HL-60 (cell line): ENCODE measurements at regions not wholly inside any gene's neighbourhood (a gene's known extent, or its start where the extent isn't known, plus 50 kb on each side); places are given as distances from the start of the nearest gene placed in this dataset.

Source experiments
- DNase-seq, 2 experiments: peaks; one replicate each; pipeline ENCODE4 v3.0.0-alpha.2; 2010 to 2020; ENCODE audit warnings: low read depth in 1 of 2, low spot score in 1 of 2
- H3K27ac ChIP-seq: fragments of 250-450 bp; sonication (Bioruptor Pico); replicated peaks from 2 replicates; pipeline ENCODE4 v1.5.1; 2020; ENCODE audit warnings: mild to moderate bottlenecking, moderate library complexity
- H3K27me3 ChIP-seq: fragments of 250-450 bp; sonication (Bioruptor Pico); 2 replicates; pipeline ENCODE4 v1.5.1; 2021; ENCODE audit warnings: mild to moderate bottlenecking, moderate library complexity; ENCODE audit not compliant: insufficient read depth, poor library complexity, severe bottlenecking
- H3K4me3 ChIP-seq: replicated peaks from 2 replicates; pipeline ENCODE4 v1.5.1; 2011; ENCODE audit warnings: mild to moderate bottlenecking, control low read depth, low read length; ENCODE audit not compliant: insufficient read depth
- CTCF ChIP-seq: IDR thresholded peaks from one replicate; pipeline ENCODE4 v1.5.1; 2011; ENCODE audit warnings: low read length, control low read depth, inconsistent platforms; ENCODE audit not compliant: insufficient read depth
- GABPA ChIP-seq: IDR thresholded peaks from 2 replicates; pipeline ENCODE4 v1.6.1; 2012; ENCODE audit warnings: low read depth
- POLR2AphosphoS5 ChIP-seq: IDR thresholded peaks from 2 replicates; pipeline ENCODE4 v1.6.1; 2012; ENCODE audit warnings: low read depth
- SPI1 ChIP-seq: IDR thresholded peaks from 2 replicates; pipeline ENCODE4 v1.6.1; 2012; ENCODE audit warnings: low read depth, mild to moderate bottlenecking, borderline replicate concordance
- TF ChIP-seq, protein P1 (sequence below): IDR thresholded peaks from 2 replicates; pipeline ENCODE4 v1.6.1; 2012; ENCODE audit warnings: low read depth; ENCODE audit not compliant: insufficient replicate concordance

- Histone ChIP-seq H3K27ac (no peak overlapping the region), H3K4me3 (no peak overlapping the region), H3K27me3 (no peaks in the 10 kb centered on the region)
- TF ChIP-seq, protein P1, sequence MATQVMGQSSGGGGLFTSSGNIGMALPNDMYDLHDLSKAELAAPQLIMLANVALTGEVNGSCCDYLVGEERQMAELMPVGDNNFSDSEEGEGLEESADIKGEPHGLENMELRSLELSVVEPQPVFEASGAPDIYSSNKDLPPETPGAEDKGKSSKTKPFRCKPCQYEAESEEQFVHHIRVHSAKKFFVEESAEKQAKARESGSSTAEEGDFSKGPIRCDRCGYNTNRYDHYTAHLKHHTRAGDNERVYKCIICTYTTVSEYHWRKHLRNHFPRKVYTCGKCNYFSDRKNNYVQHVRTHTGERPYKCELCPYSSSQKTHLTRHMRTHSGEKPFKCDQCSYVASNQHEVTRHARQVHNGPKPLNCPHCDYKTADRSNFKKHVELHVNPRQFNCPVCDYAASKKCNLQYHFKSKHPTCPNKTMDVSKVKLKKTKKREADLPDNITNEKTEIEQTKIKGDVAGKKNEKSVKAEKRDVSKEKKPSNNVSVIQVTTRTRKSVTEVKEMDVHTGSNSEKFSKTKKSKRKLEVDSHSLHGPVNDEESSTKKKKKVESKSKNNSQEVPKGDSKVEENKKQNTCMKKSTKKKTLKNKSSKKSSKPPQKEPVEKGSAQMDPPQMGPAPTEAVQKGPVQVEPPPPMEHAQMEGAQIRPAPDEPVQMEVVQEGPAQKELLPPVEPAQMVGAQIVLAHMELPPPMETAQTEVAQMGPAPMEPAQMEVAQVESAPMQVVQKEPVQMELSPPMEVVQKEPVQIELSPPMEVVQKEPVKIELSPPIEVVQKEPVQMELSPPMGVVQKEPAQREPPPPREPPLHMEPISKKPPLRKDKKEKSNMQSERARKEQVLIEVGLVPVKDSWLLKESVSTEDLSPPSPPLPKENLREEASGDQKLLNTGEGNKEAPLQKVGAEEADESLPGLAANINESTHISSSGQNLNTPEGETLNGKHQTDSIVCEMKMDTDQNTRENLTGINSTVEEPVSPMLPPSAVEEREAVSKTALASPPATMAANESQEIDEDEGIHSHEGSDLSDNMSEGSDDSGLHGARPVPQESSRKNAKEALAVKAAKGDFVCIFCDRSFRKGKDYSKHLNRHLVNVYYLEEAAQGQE, result no peak
- no peak for DNase-seq
Observed at GRCh38 chr1:218763538-218763937, 410.1 kb upstream of the LYPLAL1 start.

DNA sequence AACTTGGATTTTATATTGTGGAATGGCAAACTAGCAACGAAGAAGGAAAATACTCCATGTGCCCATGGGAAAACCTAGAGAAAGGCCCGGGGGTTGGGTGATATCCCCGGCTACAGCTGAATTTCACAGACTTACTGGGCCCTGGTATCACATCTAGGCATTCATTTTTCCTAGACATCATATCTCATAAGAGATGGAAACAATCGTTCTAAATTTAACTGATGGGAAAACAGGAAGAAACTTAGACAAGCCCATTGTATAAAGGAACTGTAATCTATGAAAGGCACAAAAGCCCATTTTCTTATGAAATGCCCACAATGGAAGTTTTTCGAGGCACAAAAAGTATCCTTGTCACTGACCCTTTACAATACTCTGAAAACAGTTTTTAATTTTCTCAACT, 407.9 kb upstream of the LYPLAL1 start:
- no peak for TF ChIP-seq GABPA
- TF ChIP-seq, protein P1, result no peak
- no peak for TF ChIP-seq POLR2AphosphoS5
- no peak for TF ChIP-seq SPI1
- no peak for TF ChIP-seq CTCF
- no peaks in the 10 kb centered on the region for H3K27me3 ChIP-seq
- H3K4me3 ChIP-seq, result no peak overlapping the region
- DNase-seq, result no peak
- no peak overlapping the region for H3K27ac ChIP-seq

DNA sequence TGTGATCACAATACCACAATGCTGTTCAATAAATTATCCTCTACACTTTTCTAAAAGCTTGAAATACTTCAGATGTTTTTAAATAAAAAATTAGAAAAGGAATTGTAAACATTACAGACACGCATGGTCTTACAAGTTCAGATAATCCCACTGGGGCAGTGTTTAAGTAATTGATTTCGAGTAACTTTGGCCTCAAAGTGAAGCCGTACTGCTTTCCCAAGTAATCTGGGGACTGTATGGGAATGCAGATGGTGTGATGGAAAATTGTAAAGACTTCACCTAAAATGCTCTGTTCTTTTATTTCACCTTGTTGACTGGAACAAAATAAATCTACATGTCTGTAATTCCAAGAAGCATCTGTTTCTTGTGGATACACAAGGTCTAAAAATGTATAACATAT, 401.7 kb upstream of the LYPLAL1 start:
- Histone ChIP-seq H3K27ac (no peak overlapping the region), H3K27me3 (no peaks in the 10 kb centered on the region), H3K4me3 (no peak overlapping the region)
- TF ChIP-seq POLR2AphosphoS5, result no peak
- TF ChIP-seq SPI1, result no peak
- TF ChIP-seq, protein P1, result no peak
- no peak for TF ChIP-seq CTCF
- TF ChIP-seq GABPA, result no peak
- DNase-seq, result no peak

GRCh38 chr1:218772575-218772974, 401.1 kb upstream of the LYPLAL1 start:
- no peak overlapping the region for H3K4me3 ChIP-seq
- DNase-seq, result no peak
- no peaks in the 10 kb centered on the region for H3K27me3 ChIP-seq
- H3K27ac ChIP-seq, result no peak overlapping the region
- TF ChIP-seq GABPA, result no peak
- TF ChIP-seq, protein P1, result no peak
- TF ChIP-seq CTCF, result no peak
- no peak for TF ChIP-seq SPI1
- TF ChIP-seq POLR2AphosphoS5, result no peak
